ENCODE measurements at regions not wholly inside any gene's neighbourhood (a gene's known extent, or its start where the extent isn't known, plus 50 kb on each side); places are given as distances from the start of the nearest gene placed in this dataset.

DNA sequence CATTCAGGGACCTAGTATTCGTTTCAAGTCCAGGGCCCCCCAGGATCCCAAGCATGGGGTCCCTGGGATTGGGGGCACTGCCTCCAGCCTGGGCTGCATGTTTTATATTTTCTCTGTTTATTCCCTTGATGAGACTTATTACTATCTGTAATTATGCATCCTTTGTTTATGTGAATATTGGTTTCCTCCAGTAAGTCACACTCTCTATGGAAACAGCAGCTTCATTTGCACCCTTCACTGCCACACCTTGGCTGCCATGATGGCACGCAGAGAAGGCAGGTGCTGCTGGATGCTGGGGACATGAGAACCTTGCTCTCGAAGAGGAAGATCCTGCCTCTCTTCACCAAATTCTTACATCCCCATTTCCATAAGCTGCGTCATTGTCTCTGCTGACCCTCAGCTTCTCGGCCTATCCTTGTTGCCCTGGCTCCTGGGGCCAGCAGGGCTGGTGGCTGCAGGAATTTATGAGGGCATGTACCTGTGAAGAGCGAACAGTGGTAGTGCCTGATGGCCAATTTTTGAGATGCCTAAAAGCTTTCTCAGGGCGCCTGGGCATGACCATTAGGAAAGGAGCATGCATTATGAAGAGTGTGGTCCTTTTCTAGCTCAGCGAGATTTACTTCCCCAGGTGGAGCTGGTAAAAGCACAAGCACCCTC, 479.3 kb upstream of the KLF6 start:
- TF ChIP-seq, protein P1, sequence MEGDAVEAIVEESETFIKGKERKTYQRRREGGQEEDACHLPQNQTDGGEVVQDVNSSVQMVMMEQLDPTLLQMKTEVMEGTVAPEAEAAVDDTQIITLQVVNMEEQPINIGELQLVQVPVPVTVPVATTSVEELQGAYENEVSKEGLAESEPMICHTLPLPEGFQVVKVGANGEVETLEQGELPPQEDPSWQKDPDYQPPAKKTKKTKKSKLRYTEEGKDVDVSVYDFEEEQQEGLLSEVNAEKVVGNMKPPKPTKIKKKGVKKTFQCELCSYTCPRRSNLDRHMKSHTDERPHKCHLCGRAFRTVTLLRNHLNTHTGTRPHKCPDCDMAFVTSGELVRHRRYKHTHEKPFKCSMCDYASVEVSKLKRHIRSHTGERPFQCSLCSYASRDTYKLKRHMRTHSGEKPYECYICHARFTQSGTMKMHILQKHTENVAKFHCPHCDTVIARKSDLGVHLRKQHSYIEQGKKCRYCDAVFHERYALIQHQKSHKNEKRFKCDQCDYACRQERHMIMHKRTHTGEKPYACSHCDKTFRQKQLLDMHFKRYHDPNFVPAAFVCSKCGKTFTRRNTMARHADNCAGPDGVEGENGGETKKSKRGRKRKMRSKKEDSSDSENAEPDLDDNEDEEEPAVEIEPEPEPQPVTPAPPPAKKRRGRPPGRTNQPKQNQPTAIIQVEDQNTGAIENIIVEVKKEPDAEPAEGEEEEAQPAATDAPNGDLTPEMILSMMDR (IDR thresholded peaks at IDR 0.05; ENCODE audit: extremely low read depth in 1 of 2, insufficient read depth in 1 of 2, low read depth in 1 of 2, low read length in 2 of 2): no peak
- TF ChIP-seq POLR2A (IDR thresholded peaks at IDR 0.05; ENCODE audit: low read depth, low read length): no peak
- no peak for TF ChIP-seq MAX (IDR thresholded peaks at IDR 0.05; ENCODE audit: insufficient read depth, insufficient read length)
- no peak for TF ChIP-seq MYC (IDR thresholded peaks at IDR 0.05; ENCODE audit: low read depth, low read length)
